Body of pancreas (tissue), 4 donors: ENCODE measurements at regions not wholly inside any gene's neighbourhood (a gene's known extent, or its start where the extent isn't known, plus 50 kb on each side); places are given as distances from the start of the nearest gene placed in this dataset.

Experiments
- ATAC-seq: fragments of 150-250 bp; one replicate; pipeline ENCODE4 v1.9.1; 2016
- DNase-seq, 4 donors: peaks; one replicate each; pipeline ENCODE4 v3.0.0-alpha.2; 2019
- H3K27ac ChIP-seq, 4 donors: fragments of 200-600 bp; sonication (generic); 1 replicate in 3 of 4; 2 replicates in 1 of 4; pipeline versions ENCODE4 v1.5.1 to v1.6.1; 2016 to 2019; ENCODE audit warnings: mild to moderate bottlenecking in 1 of 4, mixed read lengths in 1 of 4, moderate library complexity in 1 of 4
- H3K27me3 ChIP-seq, 2 donors: fragments of 200-600 bp; sonication (generic); one replicate each; pipeline ENCODE4 v1.6.0; 2016; ENCODE audit warnings: mild to moderate bottlenecking in 1 of 2
- H3K36me3 ChIP-seq, 2 donors: fragments of 200-600 bp; sonication (generic); replicated peaks in 1 of 2; 2 replicates each; pipeline ENCODE4 v1.5.1; 2016; ENCODE audit warnings: low read depth in 2 of 2; ENCODE audit not compliant: insufficient read depth in 1 of 2
- H3K4me1 ChIP-seq: fragments of 200-600 bp; sonication (generic); one replicate; pipeline ENCODE4 v1.6.0; 2016
- H3K4me3 ChIP-seq, 2 donors: fragments of 200-600 bp; sonication (generic); 1 replicate in 1 of 2; 2 replicates in 1 of 2; pipeline ENCODE4 v1.5.1; 2016 to 2019
- H3K9me3 ChIP-seq, 3 donors: fragments of 200-600 bp; sonication (generic); 1 replicate in 2 of 3; 2 replicates in 1 of 3; pipeline ENCODE4 v1.5.1; 2016
- POLR2A ChIP-seq, 3 donors: fragments of 450-650 bp; IDR thresholded peaks; one replicate each; pipeline ENCODE4 v1.6.1; 2016; ENCODE audit warnings: antibody characterized with exemption in 3 of 3, mild to moderate bottlenecking in 2 of 3
- WGBS, 2 donors: methylation state at CpG; one replicate each; pipeline ENCODE4 v1.1.5; 2017; 5-methylcytosine and 5-hydroxymethylcytosine counted together
- intact Hi-C: fragments of 100-400 bp; cut with DNase I; formaldehyde crosslinking; loops from one replicate; pipeline ENCODE4 v1.15.1; 2023
- TF ChIP-seq, protein P1 (sequence below), 7 experiments: fragments of 450-650 bp in 4 of 7; fragments of 200-600 bp in 3 of 7; sonication (generic) in 3 of 7; IDR thresholded peaks; one replicate each; pipeline ENCODE4 v1.5.1; 2016 to 2019; ENCODE audit warnings: antibody characterized with exemption in 7 of 7

DNA sequence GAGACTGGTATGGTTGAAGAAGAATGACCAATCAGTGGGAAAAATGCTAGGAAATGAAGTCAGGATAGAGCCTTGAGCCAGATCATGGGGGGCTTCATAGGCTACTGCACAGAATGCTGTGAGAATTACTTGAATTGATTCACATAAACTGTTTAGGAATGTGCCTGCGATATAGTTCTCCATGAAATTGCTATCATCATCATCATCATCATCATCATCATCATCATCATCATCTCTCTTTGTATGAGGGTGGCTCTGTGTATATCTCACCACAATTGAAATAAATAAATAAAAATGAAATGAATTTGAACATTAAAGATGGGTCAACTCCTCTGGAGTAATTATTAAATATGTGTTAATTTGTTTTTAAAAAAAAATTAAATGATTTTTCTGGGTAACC is 148.6 kb upstream of the LEF1 start:
- DNase-seq, result no peak
- Histone ChIP-seq H3K4me1 (peaks cover 4% of the 10 kb centered on the region), H3K9me3 (peaks cover 0 to 6% (median 0%) of the 10 kb centered on the region in 3 donors), H3K4me3 (no peak overlapping the region), H3K27me3 (no peaks in the 10 kb centered on the region), H3K36me3 (no peaks in the 10 kb centered on the region), H3K27ac (no peak overlapping the region)
- intact Hi-C loops, result no loop called here
- ATAC-seq, result no peak
- TF ChIP-seq POLR2A (IDR thresholded peaks at IDR 0.05), result no peak
- TF ChIP-seq, protein P1, sequence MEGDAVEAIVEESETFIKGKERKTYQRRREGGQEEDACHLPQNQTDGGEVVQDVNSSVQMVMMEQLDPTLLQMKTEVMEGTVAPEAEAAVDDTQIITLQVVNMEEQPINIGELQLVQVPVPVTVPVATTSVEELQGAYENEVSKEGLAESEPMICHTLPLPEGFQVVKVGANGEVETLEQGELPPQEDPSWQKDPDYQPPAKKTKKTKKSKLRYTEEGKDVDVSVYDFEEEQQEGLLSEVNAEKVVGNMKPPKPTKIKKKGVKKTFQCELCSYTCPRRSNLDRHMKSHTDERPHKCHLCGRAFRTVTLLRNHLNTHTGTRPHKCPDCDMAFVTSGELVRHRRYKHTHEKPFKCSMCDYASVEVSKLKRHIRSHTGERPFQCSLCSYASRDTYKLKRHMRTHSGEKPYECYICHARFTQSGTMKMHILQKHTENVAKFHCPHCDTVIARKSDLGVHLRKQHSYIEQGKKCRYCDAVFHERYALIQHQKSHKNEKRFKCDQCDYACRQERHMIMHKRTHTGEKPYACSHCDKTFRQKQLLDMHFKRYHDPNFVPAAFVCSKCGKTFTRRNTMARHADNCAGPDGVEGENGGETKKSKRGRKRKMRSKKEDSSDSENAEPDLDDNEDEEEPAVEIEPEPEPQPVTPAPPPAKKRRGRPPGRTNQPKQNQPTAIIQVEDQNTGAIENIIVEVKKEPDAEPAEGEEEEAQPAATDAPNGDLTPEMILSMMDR (IDR thresholded peaks at IDR 0.05), result no peak
- WGBS, 2 donors, result 97 to 100% methylated on average over 1 of the region's 1 CpG

DNA sequence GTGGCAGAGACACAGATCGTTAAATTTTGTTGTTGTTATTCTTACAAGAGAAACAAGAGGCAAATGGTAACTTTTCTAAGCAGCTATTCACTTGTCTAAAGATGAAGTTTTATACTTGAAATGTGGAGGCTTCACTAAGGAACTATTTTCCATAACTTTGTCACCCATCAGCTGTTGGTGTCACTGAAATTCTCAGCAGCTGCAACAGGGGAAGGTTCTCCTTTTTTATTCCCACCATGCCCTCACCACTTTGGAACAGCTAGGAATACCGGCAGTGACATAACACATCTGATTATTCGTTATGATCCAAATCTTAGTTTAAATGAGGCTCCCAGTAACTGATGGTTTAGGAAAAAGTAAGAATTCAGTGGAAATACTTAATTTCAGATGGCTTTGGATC is 147.0 kb upstream of the LEF1 start:
- intact Hi-C loops, result no loop called here
- DNase-seq, result peak in 2 of 4 donors; percentile 25 to 47
- H3K27me3 ChIP-seq, result no peaks in the 10 kb centered on the region
- no peaks in the 10 kb centered on the region for H3K36me3 ChIP-seq
- no peaks in the 10 kb centered on the region for H3K9me3 ChIP-seq
- ATAC-seq, result no peak
- H3K27ac ChIP-seq, result no peak overlapping the region
- peaks cover 4% of the 10 kb centered on the region for H3K4me1 ChIP-seq
- no peak for TF ChIP-seq POLR2A (IDR thresholded peaks at IDR 0.05)
- TF ChIP-seq, protein P1 (IDR thresholded peaks at IDR 0.05), result no peak
- 40 to 47% methylated on average over 3 of the region's 3 CpGs for WGBS, 2 donors
- no peak overlapping the region for H3K4me3 ChIP-seq

DNA sequence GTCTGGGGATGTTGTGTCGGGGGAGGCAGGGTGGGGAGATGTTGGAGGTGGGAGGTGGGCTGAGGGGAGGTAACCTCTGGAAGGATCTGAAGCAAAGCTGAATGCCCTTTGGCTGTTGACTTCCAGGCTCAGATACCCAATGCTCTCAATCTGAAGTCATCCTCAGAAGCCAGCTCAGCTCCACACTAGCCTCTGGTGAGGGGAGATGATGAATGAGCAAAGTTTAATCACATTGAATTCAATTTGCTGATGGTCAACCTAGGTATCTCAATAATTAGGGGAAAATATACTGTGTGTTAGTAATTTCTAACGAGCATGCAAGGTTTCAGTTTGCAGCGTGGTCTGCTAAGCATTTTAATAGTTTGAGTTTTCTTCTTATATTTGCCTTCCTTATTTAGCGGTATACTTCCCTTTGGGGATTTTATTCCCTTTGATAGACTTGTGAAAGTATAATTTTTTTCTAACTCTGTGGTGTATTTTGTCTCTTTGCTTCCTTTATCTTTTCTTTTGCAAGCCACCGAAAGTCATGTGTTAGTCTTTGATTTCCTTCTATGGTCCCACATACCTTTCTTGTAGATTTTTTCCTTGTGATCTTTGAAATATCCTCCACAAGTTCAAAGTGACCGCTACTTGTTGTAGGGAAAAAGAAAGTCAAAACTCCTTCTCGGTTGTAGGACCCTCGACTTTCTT is 146.3 kb upstream of the LEF1 start:
- intact Hi-C loops, result no loop called here
- no peak for DNase-seq
- Histone ChIP-seq H3K9me3 (no peaks in the 10 kb centered on the region), H3K4me1 (peaks cover 4% of the 10 kb centered on the region), H3K27ac (no peak overlapping the region), H3K27me3 (no peaks in the 10 kb centered on the region), H3K36me3 (no peaks in the 10 kb centered on the region), H3K4me3 (no peak overlapping the region)
- WGBS, 2 donors, result 63 to 73% methylated on average over 8 of the region's 8 CpGs
- no peak for TF ChIP-seq POLR2A (IDR thresholded peaks at IDR 0.05)
- TF ChIP-seq, protein P1 (IDR thresholded peaks at IDR 0.05), result no peak
- no peak for ATAC-seq

DNA sequence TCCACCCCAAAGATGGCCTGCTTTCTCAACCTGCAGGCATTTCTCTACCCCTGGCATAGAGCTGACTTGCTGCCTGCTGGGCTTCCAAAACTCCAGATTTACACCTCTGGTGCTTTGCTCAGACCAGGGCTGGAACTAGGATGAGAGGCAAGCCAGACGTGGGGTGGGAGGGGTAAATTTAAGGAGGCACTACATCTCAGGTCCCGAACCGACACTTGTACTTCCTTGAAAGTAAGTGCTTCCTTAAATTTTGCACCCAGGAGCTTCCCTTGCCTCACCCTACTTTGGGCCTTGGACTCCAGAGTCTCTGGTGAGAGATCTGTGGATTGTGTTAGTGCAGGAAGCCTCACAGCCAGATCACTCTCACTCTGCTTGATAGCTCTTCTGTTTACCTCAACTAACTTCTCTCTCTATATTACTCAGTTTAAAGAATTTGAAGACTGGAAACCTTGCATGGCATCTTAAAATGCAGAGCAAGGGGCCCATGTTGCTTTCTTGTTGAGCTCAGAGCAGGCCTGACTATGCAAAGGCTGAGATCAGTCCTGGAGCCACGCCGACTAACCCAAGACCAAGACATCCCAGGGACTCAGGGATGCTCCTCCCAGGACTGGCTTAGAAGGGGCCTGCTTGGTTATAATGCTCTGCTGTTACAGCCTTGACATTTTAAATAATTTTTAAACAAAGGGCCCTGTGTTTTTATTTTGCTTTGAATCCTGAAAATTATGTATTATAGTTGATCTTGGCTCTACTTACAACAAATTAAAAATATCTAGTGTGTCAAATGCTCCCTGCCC is 145.0 kb upstream of the LEF1 start:
- DNase-seq, result no peak
- WGBS, 2 donors, result 80 to 90% methylated on average over 5 of the region's 5 CpGs
- no peaks in the 10 kb centered on the region for H3K36me3 ChIP-seq
- H3K27me3 ChIP-seq, result no peaks in the 10 kb centered on the region
- intact Hi-C loops, result no loop called here
- TF ChIP-seq, protein P1 (IDR thresholded peaks at IDR 0.05), result no peak
- TF ChIP-seq POLR2A (IDR thresholded peaks at IDR 0.05), result no peak
- peaks cover 4% of the 10 kb centered on the region for H3K4me1 ChIP-seq
- H3K4me3 ChIP-seq, result no peak overlapping the region
- H3K27ac ChIP-seq, result no peak overlapping the region
- no peak for ATAC-seq
- no peaks in the 10 kb centered on the region for H3K9me3 ChIP-seq
